SK-N-SH treated with all-trans-retinoic acid at 6 μM for 48 hours (cell line): ENCODE measurements at regions not wholly inside any gene's neighbourhood (a gene's known extent, or its start where the extent isn't known, plus 50 kb on each side); places are given as distances from the start of the nearest gene placed in this dataset.

Source experiments
- ATAC-seq: fragments of 200-7000 bp; cut with Tn5 transposase; 3 replicates; pipeline ENCODE4 v1.9.1; 2020; ENCODE audit warnings: mild to moderate bottlenecking, moderate library complexity
- ARNTL ChIP-seq: fragments of 450-650 bp; formaldehyde crosslinking; IDR thresholded peaks from 2 replicates; pipeline ENCODE4 v1.5.0; 2020; ENCODE audit warnings: low read depth, mild to moderate bottlenecking, moderate library complexity, borderline replicate concordance
- BACH2 ChIP-seq: fragments of 250-450 bp; sonication (Bioruptor Pico); IDR thresholded peaks from 2 replicates; pipeline ENCODE4 v1.9.0; 2021; ENCODE audit warnings: mild to moderate bottlenecking, borderline replicate concordance
- CREB5 ChIP-seq: fragments of 250-450 bp; sonication (Bioruptor Pico); IDR thresholded peaks from 2 replicates; pipeline ENCODE4 v1.5.1; 2020; ENCODE audit warnings: low read depth, mild to moderate bottlenecking, moderate library complexity
- CSDC2 ChIP-seq: fragments of 250-450 bp; sonication (Bioruptor Pico); IDR thresholded peaks from 2 replicates; pipeline ENCODE4 v1.5.0; 2020; ENCODE audit warnings: mild to moderate bottlenecking, moderate library complexity
- CSRNP3 ChIP-seq: fragments of 250-450 bp; sonication (Bioruptor Pico); IDR thresholded peaks from 2 replicates; pipeline ENCODE4 v1.5.1; 2021; ENCODE audit warnings: mild to moderate bottlenecking, moderate library complexity
- ESRRG ChIP-seq: fragments of 250-450 bp; sonication (Bioruptor Pico); IDR thresholded peaks from 2 replicates; pipeline ENCODE4 v1.6.1; 2021; ENCODE audit warnings: mild to moderate bottlenecking
- GLIS3 ChIP-seq: fragments of 250-450 bp; sonication (Bioruptor Pico); IDR thresholded peaks from 2 replicates; pipeline ENCODE4 v1.5.0; 2020; ENCODE audit warnings: mild to moderate bottlenecking, moderate library complexity
- OSR1 ChIP-seq: fragments of 250-450 bp; sonication (Bioruptor Pico); IDR thresholded peaks from 2 replicates; pipeline ENCODE4 v1.8.0; 2022; ENCODE audit warnings: moderate library complexity, mild to moderate bottlenecking, inconsistent platforms
- PATZ1 ChIP-seq: fragments of 250-450 bp; sonication (Bioruptor Pico); IDR thresholded peaks from 2 replicates; pipeline ENCODE4 v1.8.0; 2020; ENCODE audit warnings: mild to moderate bottlenecking, moderate library complexity, borderline replicate concordance
- POU6F1 ChIP-seq: fragments of 250-450 bp; sonication (Bioruptor Pico); IDR thresholded peaks from 2 replicates; pipeline ENCODE4 v1.8.0; 2021; ENCODE audit warnings: low read depth, mild to moderate bottlenecking, moderate library complexity, borderline replicate concordance
- PPARA ChIP-seq: fragments of 250-450 bp; sonication (Bioruptor Pico); IDR thresholded peaks from 2 replicates; pipeline ENCODE4 v1.5.0; 2020; ENCODE audit warnings: mild to moderate bottlenecking, borderline replicate concordance
- TCF4 ChIP-seq: fragments of 250-450 bp; sonication (Bioruptor Pico); IDR thresholded peaks from 2 replicates; pipeline ENCODE4 v1.8.0; 2021; ENCODE audit warnings: mild to moderate bottlenecking, moderate library complexity, borderline replicate concordance
- TOX ChIP-seq: fragments of 250-450 bp; sonication (Bioruptor Pico); IDR thresholded peaks from 2 replicates; pipeline ENCODE4 v1.8.0; 2021; ENCODE audit warnings: mild to moderate bottlenecking, moderate library complexity, borderline replicate concordance
- TSHZ2 ChIP-seq: fragments of 250-450 bp; sonication (Bioruptor Pico); IDR thresholded peaks from 2 replicates; pipeline ENCODE4 v1.5.0; 2020; ENCODE audit warnings: mild to moderate bottlenecking, moderate library complexity
- ZC3H10 ChIP-seq: fragments of 250-450 bp; sonication (Bioruptor Pico); IDR thresholded peaks from 2 replicates; pipeline ENCODE4 v1.5.1; 2021; ENCODE audit warnings: mild to moderate bottlenecking, moderate library complexity
- ZFP3 ChIP-seq: fragments of 250-450 bp; sonication (Bioruptor Pico); IDR thresholded peaks from 2 replicates; pipeline ENCODE4 v1.5.0; 2020; ENCODE audit warnings: mild to moderate bottlenecking, moderate library complexity
- ZFP30 ChIP-seq: fragments of 450-650 bp; formaldehyde crosslinking; IDR thresholded peaks from 2 replicates; pipeline ENCODE4 v1.5.0; 2022; ENCODE audit warnings: mild to moderate bottlenecking, moderate library complexity
- ZNF565 ChIP-seq: fragments of 450-650 bp; formaldehyde crosslinking; conservative IDR thresholded peaks from 2 replicates; pipeline ENCODE4 v1.5.0; 2020; ENCODE audit warnings: low read depth, mild to moderate bottlenecking, moderate library complexity
- ZNF70 ChIP-seq: fragments of 450-650 bp; formaldehyde crosslinking; IDR thresholded peaks from 2 replicates; pipeline ENCODE4 v1.5.0; 2020; ENCODE audit warnings: mild to moderate bottlenecking, moderate library complexity
- ZNF8 ChIP-seq: fragments of 450-650 bp; formaldehyde crosslinking; IDR thresholded peaks from 2 replicates; pipeline ENCODE4 v1.5.0; 2020; ENCODE audit warnings: mild to moderate bottlenecking, moderate library complexity

- TF ChIP-seq CSRNP3 (CRISPR knock-in tag) (no peak), TOX (CRISPR knock-in tag) (no peak), ZFP30 (no peak), ZNF70 (no peak), PPARA (CRISPR knock-in tag) (no peak), PATZ1 (no peak)
Observed at GRCh38 chr17:77859035-77859810, 99.3 kb upstream of the TNRC6C start (continued).

GRCh38 chr17:77861133-77861695 is 97.3 kb upstream of the TNRC6C start:
- ATAC-seq, result no peak

More at GRCh38 chr17:77861133-77861695, 97.3 kb upstream of the TNRC6C start:
- no peak for TF ChIP-seq ARNTL
- no peak for TF ChIP-seq TSHZ2 (CRISPR knock-in tag)
- no peak for TF ChIP-seq ESRRG (CRISPR knock-in tag)
- TF ChIP-seq ZNF70, result no peak
- TF ChIP-seq CSDC2 (CRISPR knock-in tag), result no peak
- no peak for TF ChIP-seq CSRNP3 (CRISPR knock-in tag)
- no peak for TF ChIP-seq BACH2
- no peak for TF ChIP-seq POU6F1 (CRISPR knock-in tag)
- TF ChIP-seq ZNF565, result no peak
- no peak for TF ChIP-seq TCF4 (CRISPR knock-in tag)
- no peak for TF ChIP-seq OSR1 (CRISPR knock-in tag)
- TF ChIP-seq PPARA (CRISPR knock-in tag), result no peak
- TF ChIP-seq GLIS3 (CRISPR knock-in tag), result no peak
- no peak for TF ChIP-seq ZC3H10
- no peak for TF ChIP-seq ZNF8 (CRISPR knock-in tag)
- no peak for TF ChIP-seq ZFP3 (CRISPR knock-in tag)
- TF ChIP-seq CREB5 (CRISPR knock-in tag), result no peak
- no peak for TF ChIP-seq TOX (CRISPR knock-in tag)
